ENCODE measurements at regions not wholly inside any gene's neighbourhood (a gene's known extent, or its start where the extent isn't known, plus 50 kb on each side); places are given as distances from the start of the nearest gene placed in this dataset.
A peak's percentile ranks its signal among the peaks of the same experiment; 100 is the strongest.

DNA sequence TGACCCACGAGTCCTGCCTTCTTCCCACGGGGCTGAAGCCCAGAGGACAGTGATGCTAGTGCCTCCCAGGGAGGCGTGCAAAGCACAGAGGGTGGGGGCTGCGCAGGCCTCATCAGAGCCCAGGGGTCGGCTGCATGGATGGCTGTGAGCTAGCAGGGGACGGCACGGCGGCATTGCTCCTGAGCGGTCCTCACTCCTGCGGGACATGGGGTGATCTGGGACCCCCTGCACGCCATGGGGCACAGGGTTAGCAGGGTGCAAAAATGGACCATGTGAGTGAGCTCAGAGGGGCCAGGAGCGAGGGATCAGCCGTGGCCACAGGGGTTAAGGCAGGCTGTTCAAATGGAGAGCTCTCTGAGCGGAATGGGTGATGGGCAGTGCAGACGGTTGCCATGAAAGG lies 138.3 kb downstream of the SNX19 start:
- no peak overlapping the region for H3K27ac ChIP-seq
- no peaks in the 10 kb centered on the region for H3K27me3 ChIP-seq
- intact Hi-C loops (cut with DNase I) = no loop called here
- peak in 1 of 4 donors; percentile 75 for DNase-seq
- H3K9me3 ChIP-seq = no peaks in the 10 kb centered on the region
- no peak overlapping the region for H3K4me3 ChIP-seq
- ATAC-seq = no peak
- H3K4me1 ChIP-seq = peaks cover 0 to 2% of the 10 kb centered on the region in 2 donors
- TF ChIP-seq, protein P1, sequence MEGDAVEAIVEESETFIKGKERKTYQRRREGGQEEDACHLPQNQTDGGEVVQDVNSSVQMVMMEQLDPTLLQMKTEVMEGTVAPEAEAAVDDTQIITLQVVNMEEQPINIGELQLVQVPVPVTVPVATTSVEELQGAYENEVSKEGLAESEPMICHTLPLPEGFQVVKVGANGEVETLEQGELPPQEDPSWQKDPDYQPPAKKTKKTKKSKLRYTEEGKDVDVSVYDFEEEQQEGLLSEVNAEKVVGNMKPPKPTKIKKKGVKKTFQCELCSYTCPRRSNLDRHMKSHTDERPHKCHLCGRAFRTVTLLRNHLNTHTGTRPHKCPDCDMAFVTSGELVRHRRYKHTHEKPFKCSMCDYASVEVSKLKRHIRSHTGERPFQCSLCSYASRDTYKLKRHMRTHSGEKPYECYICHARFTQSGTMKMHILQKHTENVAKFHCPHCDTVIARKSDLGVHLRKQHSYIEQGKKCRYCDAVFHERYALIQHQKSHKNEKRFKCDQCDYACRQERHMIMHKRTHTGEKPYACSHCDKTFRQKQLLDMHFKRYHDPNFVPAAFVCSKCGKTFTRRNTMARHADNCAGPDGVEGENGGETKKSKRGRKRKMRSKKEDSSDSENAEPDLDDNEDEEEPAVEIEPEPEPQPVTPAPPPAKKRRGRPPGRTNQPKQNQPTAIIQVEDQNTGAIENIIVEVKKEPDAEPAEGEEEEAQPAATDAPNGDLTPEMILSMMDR (IDR thresholded peaks at IDR 0.05) = no peak
- no peaks in the 10 kb centered on the region for H3K36me3 ChIP-seq

DNA sequence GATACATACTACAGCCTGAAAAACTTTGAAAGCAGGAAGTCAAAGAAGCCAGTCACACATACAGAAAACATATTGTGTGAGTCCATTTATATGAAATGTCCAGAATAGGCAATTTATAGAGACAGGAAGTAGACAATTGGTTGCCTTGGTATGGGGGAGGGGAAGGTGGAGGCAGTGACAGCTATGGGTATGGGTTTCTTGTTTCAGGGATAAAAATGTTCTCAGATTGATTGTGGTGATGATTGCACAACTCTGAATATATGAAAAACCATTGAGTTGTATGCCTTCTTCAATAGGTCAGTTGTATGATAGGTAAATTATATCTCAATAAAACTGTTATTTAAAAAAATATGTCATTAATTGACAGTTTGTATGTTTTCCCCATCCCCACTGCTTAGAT lies 137.6 kb downstream of the SNX19 start:
- Histone ChIP-seq H3K36me3 (no peaks in the 10 kb centered on the region), H3K27me3 (no peaks in the 10 kb centered on the region), H3K9me3 (no peaks in the 10 kb centered on the region), H3K27ac (no peak overlapping the region), H3K4me1 (peaks cover 0 to 2% of the 10 kb centered on the region in 2 donors), H3K4me3 (no peak overlapping the region)
- intact Hi-C loops (cut with DNase I) = no loop called here
- ATAC-seq = no peak
- DNase-seq = peak in 1 of 4 donors; percentile 21
- TF ChIP-seq, protein P1 (IDR thresholded peaks at IDR 0.05) = no peak

DNA sequence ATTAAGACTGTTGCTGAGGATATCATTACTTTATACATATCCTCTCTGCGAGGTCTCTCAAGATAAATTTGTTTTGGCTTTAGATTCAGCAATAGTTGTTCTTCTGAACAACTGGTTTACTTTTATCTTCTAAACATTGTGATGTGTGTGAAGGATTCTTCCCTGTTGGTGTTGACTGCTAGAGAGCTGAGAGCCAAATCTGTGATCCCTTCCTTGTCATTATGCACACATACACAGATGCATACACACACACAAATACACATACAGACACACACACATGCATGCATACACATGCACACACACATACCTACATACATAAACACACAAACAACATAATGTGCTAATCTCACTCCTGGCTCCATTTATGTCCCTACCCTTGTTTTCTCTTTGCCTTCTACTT lies 137.0 kb downstream of the SNX19 start:
- DNase-seq = peak in 1 of 4 donors; percentile 67
- Histone ChIP-seq H3K27me3 (no peaks in the 10 kb centered on the region), H3K9me3 (no peaks in the 10 kb centered on the region), H3K4me3 (no peak overlapping the region), H3K4me1 (peaks cover 0 to 2% of the 10 kb centered on the region in 2 donors), H3K27ac (no peak overlapping the region), H3K36me3 (no peaks in the 10 kb centered on the region)
- intact Hi-C loops (cut with DNase I) = no loop called here
- TF ChIP-seq, protein P1 (IDR thresholded peaks at IDR 0.05) = no peak
- ATAC-seq = no peak

DNA sequence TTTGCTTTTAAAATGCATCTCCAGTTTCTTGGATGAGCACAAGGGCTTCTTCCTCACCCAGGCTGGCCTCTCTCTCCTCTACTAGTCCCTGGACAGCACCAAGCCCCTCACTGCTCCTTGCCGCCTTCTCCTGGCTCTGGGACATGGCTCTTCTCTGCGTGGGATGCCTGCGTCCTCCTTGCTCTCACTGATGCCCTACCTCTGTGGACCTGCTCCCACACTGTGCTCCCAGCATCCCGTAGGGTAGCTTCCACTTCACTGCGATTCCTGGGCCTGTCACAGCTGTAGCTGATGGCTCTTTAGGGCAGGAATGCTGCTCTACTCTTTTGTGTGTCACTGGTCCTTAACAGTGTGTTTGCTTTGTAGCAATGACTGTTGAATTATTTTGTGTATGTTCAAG lies 136.3 kb downstream of the SNX19 start:
- Histone ChIP-seq H3K27me3 (no peaks in the 10 kb centered on the region), H3K9me3 (no peaks in the 10 kb centered on the region), H3K36me3 (no peaks in the 10 kb centered on the region), H3K4me1 (peaks cover 0 to 2% of the 10 kb centered on the region in 2 donors), H3K27ac (no peak overlapping the region), H3K4me3 (no peak overlapping the region)
- ATAC-seq = no peak
- peak in 1 of 4 donors; percentile 18 for DNase-seq
- TF ChIP-seq, protein P1 (IDR thresholded peaks at IDR 0.05) = no peak
- intact Hi-C loops (cut with DNase I) = no loop called here

DNA sequence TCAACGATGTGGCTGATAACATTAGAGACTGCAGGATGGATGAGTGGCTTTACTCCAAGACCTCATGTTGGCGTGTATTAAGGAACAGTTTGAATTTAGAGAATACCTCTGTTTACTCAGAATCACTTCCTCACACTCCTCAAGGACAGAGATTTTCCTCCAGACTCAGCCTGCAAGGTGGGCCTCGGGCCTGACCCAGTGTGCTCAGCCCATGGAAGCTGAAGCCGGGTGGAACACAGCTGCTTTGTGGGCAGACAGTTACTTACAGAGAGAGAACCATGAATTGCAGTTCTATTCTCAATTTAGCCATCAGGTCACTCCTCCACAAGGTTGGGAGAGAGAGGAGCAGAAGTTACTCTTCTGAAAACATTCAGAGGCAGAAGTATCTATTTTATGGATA lies 135.8 kb downstream of the SNX19 start:
- no peaks in the 10 kb centered on the region for H3K36me3 ChIP-seq
- no peak overlapping the region for H3K4me3 ChIP-seq
- H3K9me3 ChIP-seq = no peaks in the 10 kb centered on the region
- no peak overlapping the region for H3K27ac ChIP-seq
- intact Hi-C loops (cut with DNase I) = no loop called here
- peaks cover 0 to 2% of the 10 kb centered on the region in 2 donors for H3K4me1 ChIP-seq
- ATAC-seq = no peak
- TF ChIP-seq, protein P1 (IDR thresholded peaks at IDR 0.05) = no peak
- no peaks in the 10 kb centered on the region for H3K27me3 ChIP-seq
- DNase-seq = no peak

Measured in left lung (tissue), 4 donors.